Natural killer cell (primary cell): ENCODE measurements at regions not wholly inside any gene's neighbourhood (a gene's known extent, or its start where the extent isn't known, plus 50 kb on each side); places are given as distances from the start of the nearest gene placed in this dataset.

Experiments used
- ATAC-seq, 3 donors: fragments of 150-1000 bp in 2 of 3; fragments of 200-7000 bp in 1 of 3; cut with Tn5 transposase; 1 replicate in 1 of 3; 2 replicates in 2 of 3; pipeline ENCODE4 v1.10.0; 2021; ENCODE audit warnings: mild to moderate bottlenecking in 2 of 3, moderate library complexity in 2 of 3
- DNase-seq, 2 donors: peaks; one replicate each; pipeline versions ENCODE4 v3.0.0 to v3.0.0-alpha.2; 2013 to 2021; ENCODE audit warnings: mixed read lengths in 1 of 2
- H3K27ac ChIP-seq: one replicate; pipeline ENCODE4 v1.5.1; 2013; ENCODE audit warnings: mild to moderate bottlenecking, low read length
- H3K27me3 ChIP-seq: one replicate; pipeline ENCODE4 v1.6.1; 2013; ENCODE audit warnings: low read length; ENCODE audit not compliant: control insufficient read depth, insufficient read depth
- H3K36me3 ChIP-seq: one replicate; pipeline ENCODE4 v1.6.1; 2013; ENCODE audit warnings: low read length; ENCODE audit not compliant: control insufficient read depth, insufficient read depth
- H3K4me1 ChIP-seq: one replicate; pipeline ENCODE4 v1.6.1; 2013; ENCODE audit warnings: low read length; ENCODE audit not compliant: control insufficient read depth, insufficient read depth
- H3K4me3 ChIP-seq: one replicate; pipeline ENCODE4 v1.5.1; 2013; ENCODE audit warnings: low read length
- H3K9me3 ChIP-seq: one replicate; pipeline ENCODE4 v1.6.1; 2013; ENCODE audit warnings: low read length; ENCODE audit not compliant: control insufficient read depth, insufficient read depth
- H3K27ac Mint-ChIP-seq, 2 donors: one replicate each; pipeline ENCODE4 v1.8.0; 2022; ENCODE audit warnings: mild to moderate bottlenecking in 2 of 2, mixed read lengths in 2 of 2, moderate library complexity in 1 of 2
- H3K27me3 Mint-ChIP-seq, 2 donors: one replicate each; pipeline ENCODE4 v1.8.0; 2022; ENCODE audit warnings: low read depth in 2 of 2, mixed read lengths in 2 of 2
- H3K36me3 Mint-ChIP-seq: one replicate; pipeline ENCODE4 v1.8.0; 2022; ENCODE audit warnings: mixed read lengths
- H3K4me1 Mint-ChIP-seq, 2 donors: one replicate each; pipeline ENCODE4 v1.8.0; 2022; ENCODE audit warnings: mixed read lengths in 2 of 2
- H3K4me3 Mint-ChIP-seq: one replicate; pipeline ENCODE4 v1.8.0; 2022; ENCODE audit warnings: mild to moderate bottlenecking, moderate library complexity, mixed read lengths
- H3K9me3 Mint-ChIP-seq, 2 donors: one replicate each; pipeline ENCODE4 v1.8.0; 2022; ENCODE audit warnings: mixed read lengths in 2 of 2
- CTCF ChIP-seq: fragments of 200-600 bp; IDR thresholded peaks from one replicate; pipeline ENCODE4 v1.8.0; 2022; ENCODE audit warnings: antibody characterized with exemption
- WGBS: methylation state at CpG from one replicate; pipeline ENCODE4 v1.1.7; 2013; ENCODE audit warnings: missing lambda C conversion rate; ENCODE audit not compliant: insufficient coverage; 5-methylcytosine and 5-hydroxymethylcytosine counted together
- intact Hi-C: fragments of 100-400 bp; cut with micrococcal nuclease; formaldehyde crosslinking; loops from one replicate; pipeline ENCODE4 v1.14.2; 2022

- Mint-ChIP-seq H3K36me3 (no peaks in the 10 kb centered on the region), H3K4me1 (no peaks in the 10 kb centered on the region), H3K27me3 (no peaks in the 10 kb centered on the region), H3K27ac (no peak overlapping the region), H3K4me3 (no peak overlapping the region), H3K9me3 (peaks cover 3 to 6% of the 10 kb centered on the region in 2 donors)
- Histone ChIP-seq H3K4me1 (no peaks in the 10 kb centered on the region), H3K9me3 (no peaks in the 10 kb centered on the region), H3K27me3 (no peaks in the 10 kb centered on the region), H3K36me3 (no peaks in the 10 kb centered on the region), H3K4me3 (no peak overlapping the region), H3K27ac (no peak overlapping the region)
- TF ChIP-seq CTCF = no peak
- no peak for ATAC-seq
- 44% methylated on average over 4 of the region's 4 CpGs for WGBS
- intact Hi-C loops = no loop called here
- no peak for DNase-seq
Observed at GRCh38 chr10:83193026-83193425, 946.3 kb upstream of the GHITM start.

DNA sequence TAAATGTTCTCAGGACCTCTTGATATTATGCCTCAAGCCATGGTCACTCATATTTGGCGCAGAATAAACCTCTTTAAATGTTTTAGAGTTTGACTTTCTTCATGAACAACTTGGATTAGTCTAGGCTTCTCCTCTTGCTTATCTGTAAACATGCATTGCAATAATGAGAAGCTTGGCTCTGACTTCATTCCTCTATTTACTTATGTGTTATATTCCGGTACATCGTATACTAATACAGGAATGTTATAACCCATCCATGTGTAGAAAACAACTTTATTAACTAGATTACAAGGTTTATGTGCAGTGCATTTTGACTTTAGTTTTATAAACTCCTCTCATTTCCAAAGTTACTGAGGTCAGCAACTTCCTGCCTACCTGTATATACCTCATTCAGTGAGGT lies 944.3 kb upstream of the GHITM start:
- TF ChIP-seq CTCF = no peak
- no peak overlapping the region for H3K27ac ChIP-seq
- Mint-ChIP-seq H3K4me1 (no peaks in the 10 kb centered on the region), H3K9me3 (peaks cover 7 to 10% of the 10 kb centered on the region in 2 donors), H3K36me3 (no peaks in the 10 kb centered on the region), H3K27me3 (no peaks in the 10 kb centered on the region), H3K4me3 (no peak overlapping the region), H3K27ac (no peak overlapping the region)
- DNase-seq (no peak), ATAC-seq (no peak)
- H3K27me3 ChIP-seq = no peaks in the 10 kb centered on the region
- no peaks in the 10 kb centered on the region for H3K4me1 ChIP-seq
- H3K4me3 ChIP-seq = no peak overlapping the region
- H3K36me3 ChIP-seq = no peaks in the 10 kb centered on the region
- 83% methylated on average over 1 of the region's 3 CpGs for WGBS
- H3K9me3 ChIP-seq = no peaks in the 10 kb centered on the region
- intact Hi-C loops = no loop called here

DNA sequence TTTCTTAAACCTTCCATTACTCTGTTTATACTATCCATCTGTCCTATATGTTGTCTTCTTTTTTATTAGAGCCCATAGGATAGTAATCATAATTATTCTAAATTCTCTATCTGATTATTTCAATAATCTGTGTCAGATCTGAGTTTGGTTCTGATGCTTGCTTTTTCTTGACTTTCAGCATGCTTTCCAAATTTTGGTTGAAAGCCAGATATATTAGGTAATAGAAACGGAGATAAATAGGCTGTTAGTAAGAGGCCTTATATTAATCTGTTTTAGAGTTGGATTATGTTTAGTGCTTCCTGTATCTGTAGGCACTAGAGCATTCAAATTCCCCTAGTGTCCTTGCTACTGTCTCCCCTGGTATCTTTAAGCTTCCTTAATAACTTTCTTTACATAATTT lies 939.9 kb upstream of the GHITM start:
- no peak overlapping the region for H3K27ac ChIP-seq
- H3K4me3 Mint-ChIP-seq = no peak overlapping the region

More for the DNA sequence above, 939.9 kb upstream of the GHITM start:
- no peaks in the 10 kb centered on the region for H3K4me1 Mint-ChIP-seq
- no peak for DNase-seq
- H3K9me3 ChIP-seq = no peaks in the 10 kb centered on the region
- ATAC-seq = no peak
- H3K36me3 Mint-ChIP-seq = no peaks in the 10 kb centered on the region
- H3K27me3 ChIP-seq = no peaks in the 10 kb centered on the region
- no peaks in the 10 kb centered on the region for H3K4me1 ChIP-seq
- no peaks in the 10 kb centered on the region for H3K36me3 ChIP-seq
- H3K9me3 Mint-ChIP-seq = peaks cover 16 to 22% of the 10 kb centered on the region in 2 donors
- no peak for TF ChIP-seq CTCF
- no CpG with 5 or more reads among the region's 1 CpG for whole genome bisulfite sequencing
- H3K27ac Mint-ChIP-seq = no peak overlapping the region
- H3K27me3 Mint-ChIP-seq = no peaks in the 10 kb centered on the region
- no peak overlapping the region for H3K4me3 ChIP-seq
- intact Hi-C loops = no loop called here
